Mucosa of descending colon (tissue), 3 donors: ENCODE measurements at regions not wholly inside any gene's neighbourhood (a gene's known extent, or its start where the extent isn't known, plus 50 kb on each side); places are given as distances from the start of the nearest gene placed in this dataset.

Experiments
- ATAC-seq: fragments of 200-7000 bp; cut with Tn5 transposase; one replicate; pipeline ENCODE4 v1.9.1; 2020; ENCODE audit warnings: mild to moderate bottlenecking, moderate library complexity
- DNase-seq, 3 donors: peaks; one replicate each; pipeline ENCODE4 v3.0.0-alpha.2; 2020
- H3K36me3 ChIP-seq: fragments of 200-600 bp; one replicate; pipeline ENCODE4 v1.8.0; 2021; ENCODE audit warnings: low read depth, mild to moderate bottlenecking
- H3K4me1 ChIP-seq: fragments of 200-600 bp; one replicate; pipeline ENCODE4 v1.8.0; 2021; ENCODE audit warnings: low read depth, mild to moderate bottlenecking
- H3K4me3 ChIP-seq: fragments of 200-600 bp; one replicate; pipeline ENCODE4 v1.8.0; 2021; ENCODE audit warnings: mild to moderate bottlenecking
- H3K9me3 ChIP-seq: fragments of 200-600 bp; one replicate; pipeline ENCODE4 v1.8.0; 2021; ENCODE audit warnings: mild to moderate bottlenecking
- CTCF ChIP-seq: fragments of 200-600 bp; IDR thresholded peaks from one replicate; pipeline ENCODE4 v1.8.0; 2022; ENCODE audit warnings: antibody characterized with exemption, mild to moderate bottlenecking
- intact Hi-C, 2 donors: fragments of 100-400 bp; cut with DNase I in 1 of 2; cut with micrococcal nuclease in 1 of 2; formaldehyde crosslinking; loops; one replicate each; pipeline versions ENCODE4 v1.11.0 to v1.11.1; 2022; cut with DNase I, micrococcal nuclease
- donor health status: DM: no; HTN: no; CAD: no; lungs with moderate emphysema.
- donor health status: DM: no; HTN: no; CAD: no.
- donor health status: DM: no; HTN: yes; CAD: no.

DNA sequence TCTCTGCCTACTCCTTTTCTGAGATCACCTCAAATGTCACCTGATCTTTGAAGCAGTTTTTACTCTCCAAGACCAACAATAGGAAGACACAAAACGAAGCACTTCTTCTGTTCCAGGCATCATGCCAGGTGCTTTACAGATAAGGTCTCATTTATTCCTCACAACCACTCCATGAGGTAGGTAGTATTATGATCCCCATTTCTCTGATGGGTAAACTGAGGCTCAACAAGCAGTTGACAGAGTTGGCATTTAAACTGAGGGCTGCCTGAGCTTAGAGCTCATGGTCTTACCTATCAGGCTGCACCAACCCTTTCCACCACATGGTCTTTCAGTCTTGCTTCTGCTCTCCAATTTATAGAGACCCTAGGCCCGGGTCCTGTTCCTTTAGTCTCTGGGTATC lies 147.2 kb upstream of the JUN start:
- H3K4me1 ChIP-seq: peaks cover 12% of the 10 kb centered on the region
- no peaks in the 10 kb centered on the region for H3K9me3 ChIP-seq
- ATAC-seq (no peak), DNase-seq (no peak)
- no peaks in the 10 kb centered on the region for H3K36me3 ChIP-seq
- no peak for TF ChIP-seq CTCF
- intact Hi-C loops: no loop called here
- H3K4me3 ChIP-seq: no peak overlapping the region

DNA sequence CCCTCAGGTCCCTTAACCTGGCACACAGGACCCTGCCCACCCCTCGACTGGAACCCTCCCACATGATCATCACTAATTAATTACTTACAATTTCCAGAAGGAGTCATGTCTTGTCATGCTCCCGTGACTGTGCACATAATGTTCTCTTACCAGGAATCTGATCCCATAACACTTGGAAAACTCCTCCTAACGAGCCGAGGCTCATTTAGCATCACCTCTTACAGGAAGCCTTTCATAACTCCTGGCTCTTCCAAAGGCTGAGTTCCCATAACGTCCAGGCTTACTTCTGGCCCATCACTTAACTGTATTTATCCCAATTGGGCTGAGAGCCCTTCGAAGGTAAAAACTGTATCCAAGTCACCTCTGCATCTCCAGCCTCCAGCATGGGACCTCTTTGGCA lies 147.9 kb upstream of the JUN start:
- Histone ChIP-seq H3K4me3 (no peak overlapping the region), H3K36me3 (no peaks in the 10 kb centered on the region), H3K9me3 (no peaks in the 10 kb centered on the region), H3K4me1 (peaks cover 12% of the 10 kb centered on the region)
- TF ChIP-seq CTCF: no peak
- intact Hi-C loops: no loop called here
- ATAC-seq (no peak), DNase-seq (no peak)

- Histone ChIP-seq H3K4me1 (peaks cover 12% of the 10 kb centered on the region), H3K9me3 (no peaks in the 10 kb centered on the region), H3K4me3 (no peak overlapping the region), H3K36me3 (no peaks in the 10 kb centered on the region)
- no peak for TF ChIP-seq CTCF
- ATAC-seq (peak; percentile 93), DNase-seq (peak; percentile 91 to 95 (median 91))
- intact Hi-C loops: no loop called here
These were observed 149.2 kb upstream of the JUN start for GRCh38 chr1:58932859-58933598.

- no peak for DNase-seq
- peaks cover 12% of the 10 kb centered on the region for H3K4me1 ChIP-seq
- no peaks in the 10 kb centered on the region for H3K9me3 ChIP-seq
- no peaks in the 10 kb centered on the region for H3K36me3 ChIP-seq
- TF ChIP-seq CTCF: no peak
- H3K4me3 ChIP-seq: no peak overlapping the region
- intact Hi-C loops: no loop called here
- ATAC-seq: no peak
These were observed 149.7 kb upstream of the JUN start for GRCh38 chr1:58933599-58933926.

- no peak overlapping the region for H3K4me3 ChIP-seq
- no peaks in the 10 kb centered on the region for H3K9me3 ChIP-seq
- DNase-seq: no peak
- intact Hi-C loops: no loop called here
- TF ChIP-seq CTCF: no peak
- no peak for ATAC-seq
- H3K4me1 ChIP-seq: peaks cover 12% of the 10 kb centered on the region
- no peaks in the 10 kb centered on the region for H3K36me3 ChIP-seq
These were observed 150.9 kb upstream of the JUN start for GRCh38 chr1:58934706-58935105.

DNA sequence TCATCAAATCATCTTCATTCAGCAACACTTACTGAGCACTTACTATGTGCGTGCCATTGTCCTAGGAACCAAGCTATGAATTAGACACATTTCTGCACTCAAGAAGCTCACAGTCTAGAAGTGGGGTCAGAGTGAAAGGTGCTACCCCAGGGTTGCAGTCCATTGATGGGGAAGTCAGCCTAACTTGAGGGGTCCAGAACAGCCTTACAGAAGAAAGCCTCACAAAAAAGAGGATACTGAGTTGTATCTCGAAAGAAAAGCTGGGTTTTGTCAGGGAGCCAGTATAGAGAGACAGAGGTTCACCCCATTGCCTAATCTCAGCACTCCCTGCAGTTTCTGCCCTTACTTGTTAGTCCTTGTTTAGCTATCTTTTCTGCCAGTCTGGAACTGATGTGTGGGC lies 153.1 kb upstream of the JUN start:
- no peak overlapping the region for H3K4me3 ChIP-seq
- H3K9me3 ChIP-seq: no peaks in the 10 kb centered on the region
- DNase-seq (no peak), ATAC-seq (no peak)
- TF ChIP-seq CTCF: no peak
- no peaks in the 10 kb centered on the region for H3K36me3 ChIP-seq
- H3K4me1 ChIP-seq: peaks cover 12% of the 10 kb centered on the region
- intact Hi-C loops: no loop called here
